HepG2 (cell line): ENCODE measurements at regions not wholly inside any gene's neighbourhood (a gene's known extent, or its start where the extent isn't known, plus 50 kb on each side); places are given as distances from the start of the nearest gene placed in this dataset.

ENCODE experiments used
- ATAC-seq: fragments of 200-7000 bp; cut with Tn5 transposase; 3 replicates; pipeline ENCODE4 v1.9.1; 2020; ENCODE audit warnings: mild to moderate bottlenecking, moderate library complexity
- BruUV-seq: library from RNA; stranded (reverse); fragments of 400-500 nt; replicated peaks from 2 replicates; lab custom pipeline; 2021; lab: Mats Ljungman, UMichigan
- CTCF ChIA-PET: fragments of 300-600 bp; formaldehyde crosslinking; extraction: SDS; loops from one replicate; lab custom pipeline; 2021; ENCODE audit warnings: low total read pairs, inconsistent platforms, low intra/inter-chr PET ratio; lab: Yijun Ruan, JAX
- POLR2A ChIA-PET: fragments of 350-600 bp; sonication (Branson Sonifier 250); formaldehyde crosslinking; loops from one replicate; lab custom pipeline; 2020; ENCODE audit warnings: antibody characterized with exemption, inconsistent platforms; lab: Yijun Ruan, JAX
- DNase-seq: peaks from one replicate; pipeline ENCODE4 v3.0.0-alpha.2; 2015; ENCODE audit warnings: low spot score
- FAIRE-seq: peaks from 3 replicates; lab custom pipeline; 2011; peaks lifted over from hg19 to GRCh38; lab: Jason Lieb, UNC
- H2AFZ ChIP-seq: one replicate; pipeline ENCODE4 v1.6.1; 2011; ENCODE audit warnings: low read length, inconsistent platforms
- H3K27ac ChIP-seq: fragments of 300-600 bp; 3 replicates; pipeline ENCODE4 v1.8.0; 2011; ENCODE audit warnings: mixed run types, mild to moderate bottlenecking, mixed read lengths, low read length, inconsistent platforms; ENCODE audit not compliant: insufficient read depth; ENCODE audit errors: extremely low read length
- H3K27me3 ChIP-seq, 2 experiments: fragments of 200-600 bp in 1 of 2; 2 replicates in 1 of 2; 3 replicates in 1 of 2; pipeline versions ENCODE4 v1.6.0 to v1.8.0; 2011; ENCODE audit warnings: low read length in 2 of 2, mild to moderate bottlenecking in 2 of 2, moderate library complexity in 2 of 2, inconsistent platforms in 1 of 2; ENCODE audit not compliant: insufficient read depth in 2 of 2, control insufficient read depth in 1 of 2
- H3K36me3 ChIP-seq, 2 experiments: fragments of 200-600 bp in 1 of 2; replicated peaks in 1 of 2; 2 replicates in 1 of 2; 3 replicates in 1 of 2; pipeline versions ENCODE4 v1.5.1 to v1.8.0; 2011; ENCODE audit warnings: low read length in 2 of 2, inconsistent platforms in 1 of 2; ENCODE audit not compliant: insufficient read depth in 2 of 2, control insufficient read depth in 1 of 2
- H3K4me1 ChIP-seq: 2 replicates; pipeline ENCODE4 v1.5.1; 2012; ENCODE audit warnings: low read length, inconsistent platforms; ENCODE audit not compliant: insufficient read depth
- H3K4me2 ChIP-seq: 2 replicates; pipeline ENCODE4 v1.6.0; 2011; ENCODE audit warnings: low read depth, low read length, inconsistent platforms
- H3K4me3 ChIP-seq, 3 experiments: fragments of 200-600 bp in 1 of 3; sonication (generic), shearing (Covaris generic) in 1 of 3; replicated peaks in 1 of 3; 2 replicates each; pipeline ENCODE4 v1.5.1; 2011 to 2016; ENCODE audit warnings: low read length in 3 of 3, inconsistent platforms in 2 of 3, low read depth in 2 of 3, mild to moderate bottlenecking in 2 of 3, control low read depth in 1 of 3, mixed read lengths in 1 of 3; ENCODE audit not compliant: insufficient read depth in 1 of 3
- H3K79me2 ChIP-seq: one replicate; pipeline ENCODE4 v1.6.1; 2011; ENCODE audit warnings: low read length, inconsistent platforms; ENCODE audit not compliant: insufficient read depth
- H3K9ac ChIP-seq: 2 replicates; pipeline ENCODE4 v1.6.0; 2011; ENCODE audit warnings: mild to moderate bottlenecking, low read depth, low read length, inconsistent platforms; ENCODE audit not compliant: insufficient read depth
- H3K9me3 ChIP-seq: 2 replicates; pipeline ENCODE4 v1.5.1; 2012; ENCODE audit warnings: mild to moderate bottlenecking, low read length
- H4K20me1 ChIP-seq: 2 replicates; pipeline ENCODE4 v1.6.0; 2011; ENCODE audit warnings: inconsistent platforms, mild to moderate bottlenecking, low read length, moderate library complexity; ENCODE audit not compliant: insufficient read depth
- CENPX ChIP-seq: sonication (generic); formaldehyde crosslinking; IDR thresholded peaks from 2 replicates; pipeline ENCODE4 v1.9.0; 2021; ENCODE audit warnings: mild to moderate bottlenecking, missing genetic modification reagents, moderate library complexity
- ERF ChIP-seq: IDR thresholded peaks from 2 replicates; pipeline ENCODE4 v1.6.1; 2018; ENCODE audit warnings: missing biosample characterization, missing genetic modification reagents
- HNRNPUL1 ChIP-seq: fragments of 200-400 bp; formaldehyde crosslinking; IDR thresholded peaks from 2 replicates; pipeline ENCODE4 v1.6.1; 2017; ENCODE audit warnings: low read depth, mild to moderate bottlenecking, low read length, moderate library complexity
- TCF12 ChIP-seq, 2 experiments: fragments of 450-650 bp in 1 of 2; sonication (generic) in 1 of 2; formaldehyde crosslinking in 1 of 2; IDR thresholded peaks; 2 replicates each; pipeline versions ENCODE4 v1.6.1 to v1.8.0; 2017 to 2022; ENCODE audit warnings: antibody characterized with exemption in 1 of 2, mild to moderate bottlenecking in 1 of 2, missing genetic modification reagents in 1 of 2, moderate library complexity in 1 of 2
- THAP9 ChIP-seq: sonication (generic); formaldehyde crosslinking; IDR thresholded peaks from 2 replicates; pipeline ENCODE4; 2020; ENCODE audit warnings: missing genetic modification reagents, mild to moderate bottlenecking, borderline replicate concordance
- ZNF337 ChIP-seq: sonication (generic); formaldehyde crosslinking; IDR thresholded peaks from 2 replicates; pipeline ENCODE4 v1.5.1; 2020; ENCODE audit warnings: missing genetic modification reagents, low read depth, mild to moderate bottlenecking, borderline replicate concordance
- ZNF44 ChIP-seq: sonication (generic); formaldehyde crosslinking; IDR thresholded peaks from 2 replicates; pipeline ENCODE4 v1.5.1; 2020; ENCODE audit warnings: mild to moderate bottlenecking, missing genetic modification reagents
- WGBS: methylation state at CpG from one replicate; pipeline ENCODE4 v1.1.6; 2017; ENCODE audit warnings: low lambda C conversion rate; 5-methylcytosine and 5-hydroxymethylcytosine counted together
- in situ Hi-C: cut with HindIII; loops from 2 replicates; pipeline ENCODE4 v1.10.0; 2017; ENCODE audit warnings: low pct_unique_long_range_greater_than_20kb; ENCODE audit not compliant: extremely low pct_ligation_motif_present
- intact Hi-C: fragments of 100-400 bp; cut with micrococcal nuclease; formaldehyde crosslinking; loops from one replicate; pipeline ENCODE4 v1.10.0; 2022; ENCODE audit not compliant: unreplicated experiment

- TF ChIP-seq THAP9 (CRISPR knock-in tag) (no peak), ERF (CRISPR knock-in tag) (no peak), ZNF44 (no peak), HNRNPUL1 (no peak)
These were observed 153.5 kb downstream of the LSM5 start (continued) for GRCh38 chr7:32336726-32337125.

GRCh38 chr7:32335107-32335506 lies 155.1 kb downstream of the LSM5 start:
- Histone ChIP-seq H3K4me1 (no peaks in the 10 kb centered on the region), H3K27me3 (no peaks in the 10 kb centered on the region; a peak in 1 of 5 replicates), H3K9ac (no peak overlapping the region), H4K20me1 (no peaks in the 10 kb centered on the region), H3K4me3 (no peak overlapping the region), H3K79me2 (no peaks in the 10 kb centered on the region), H3K9me3 (no peaks in the 10 kb centered on the region), H2AFZ (no peak overlapping the region), H3K27ac (no peak overlapping the region), H3K4me2 (no peak overlapping the region), H3K36me3 (no peaks in the 10 kb centered on the region)
- DNase-seq (no peak), FAIRE-seq (no peak), ATAC-seq (no peak)
- CTCF ChIA-PET = no interaction called here
- POLR2A ChIA-PET = no interaction called here
- no TSS peak for BruUV-seq
- TF ChIP-seq ZNF337 (CRISPR knock-in tag) (no peak), CENPX (no peak), TCF12 (IDR thresholded peaks at IDR 0.05) (no peak), TCF12 (CRISPR knock-in tag; IDR thresholded peaks at IDR 0.05) (no peak)
- in situ Hi-C loops (no loop called here), intact Hi-C loops (no loop called here)
- WGBS = 0% methylated on average over 1 of the region's 1 CpG
